Nephron (organoid): ENCODE measurements at regions not wholly inside any gene's neighbourhood (a gene's known extent, or its start where the extent isn't known, plus 50 kb on each side); places are given as distances from the start of the nearest gene placed in this dataset.
"Not testable (repeated sequence)": the region's sequence is repeated elsewhere in the genome, so short reads cannot be mapped to it uniquely, and the experiment has no call there.

Experiments
- H3K27ac Mint-ChIP-seq, 3 experiments: 2 replicates each; pipeline ENCODE4 v1.8.0; 2020; ENCODE audit warnings: mixed read lengths in 3 of 3, mild to moderate bottlenecking in 2 of 3, moderate library complexity in 1 of 3
- H3K27me3 Mint-ChIP-seq: 2 replicates; pipeline ENCODE4 v1.8.0; 2021; ENCODE audit warnings: low read depth, mild to moderate bottlenecking, moderate library complexity, mixed read lengths
- H3K36me3 Mint-ChIP-seq: 2 replicates; pipeline ENCODE4 v1.8.0; 2020; ENCODE audit warnings: low read depth, mixed read lengths
- H3K4me1 Mint-ChIP-seq: 2 replicates; pipeline ENCODE4 v1.8.0; 2020; ENCODE audit warnings: mixed read lengths
- H3K4me3 Mint-ChIP-seq, 3 experiments: 2 replicates each; pipeline ENCODE4 v1.8.0; 2020; ENCODE audit warnings: mild to moderate bottlenecking in 3 of 3, mixed read lengths in 3 of 3, moderate library complexity in 2 of 3
- H3K9me3 Mint-ChIP-seq: 2 replicates; pipeline ENCODE4 v1.8.0; 2020; ENCODE audit warnings: mixed read lengths
- TF ChIP-seq, protein P1 (sequence below), 3 experiments: fragments of 200-600 bp; sonication (generic); IDR thresholded peaks; one replicate each; pipeline ENCODE4 v1.5.0; 2021; ENCODE audit warnings: antibody characterized with exemption in 3 of 3; ENCODE audit not compliant: unreplicated experiment in 3 of 3

DNA sequence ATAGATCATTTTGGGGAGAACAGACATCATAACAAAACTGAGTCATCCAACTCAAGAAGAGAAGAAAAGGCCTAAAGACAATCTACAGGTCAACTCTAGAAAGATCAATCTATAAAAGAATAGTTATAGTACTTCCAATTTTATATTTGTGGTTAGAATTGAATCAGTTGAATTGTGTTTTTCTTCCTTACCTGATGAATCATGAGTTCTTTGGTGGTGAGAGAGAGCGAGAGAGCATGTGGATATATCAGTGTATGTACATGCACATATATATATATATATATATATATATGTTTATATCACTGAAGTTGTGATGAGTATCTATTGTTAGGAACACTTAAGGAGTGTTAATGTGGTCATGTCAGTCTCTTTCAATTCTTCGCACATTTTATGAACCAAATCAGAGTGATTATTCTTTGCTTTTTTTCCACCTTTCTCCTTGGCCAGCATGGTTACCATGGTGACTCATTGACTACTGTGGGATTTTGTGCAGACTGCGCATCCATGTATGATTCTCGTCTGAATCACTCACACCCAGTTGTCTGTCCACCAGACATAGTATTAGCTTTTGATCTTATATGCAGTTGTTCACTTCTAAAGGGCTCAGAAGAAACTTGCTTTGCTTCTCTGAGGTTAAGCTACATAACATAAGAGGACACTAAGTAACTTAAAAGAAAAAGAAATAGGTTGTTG lies 90.4 kb upstream of the RAB40AL start:
- no peak overlapping the region for H3K27ac Mint-ChIP-seq
- TF ChIP-seq, protein P1, sequence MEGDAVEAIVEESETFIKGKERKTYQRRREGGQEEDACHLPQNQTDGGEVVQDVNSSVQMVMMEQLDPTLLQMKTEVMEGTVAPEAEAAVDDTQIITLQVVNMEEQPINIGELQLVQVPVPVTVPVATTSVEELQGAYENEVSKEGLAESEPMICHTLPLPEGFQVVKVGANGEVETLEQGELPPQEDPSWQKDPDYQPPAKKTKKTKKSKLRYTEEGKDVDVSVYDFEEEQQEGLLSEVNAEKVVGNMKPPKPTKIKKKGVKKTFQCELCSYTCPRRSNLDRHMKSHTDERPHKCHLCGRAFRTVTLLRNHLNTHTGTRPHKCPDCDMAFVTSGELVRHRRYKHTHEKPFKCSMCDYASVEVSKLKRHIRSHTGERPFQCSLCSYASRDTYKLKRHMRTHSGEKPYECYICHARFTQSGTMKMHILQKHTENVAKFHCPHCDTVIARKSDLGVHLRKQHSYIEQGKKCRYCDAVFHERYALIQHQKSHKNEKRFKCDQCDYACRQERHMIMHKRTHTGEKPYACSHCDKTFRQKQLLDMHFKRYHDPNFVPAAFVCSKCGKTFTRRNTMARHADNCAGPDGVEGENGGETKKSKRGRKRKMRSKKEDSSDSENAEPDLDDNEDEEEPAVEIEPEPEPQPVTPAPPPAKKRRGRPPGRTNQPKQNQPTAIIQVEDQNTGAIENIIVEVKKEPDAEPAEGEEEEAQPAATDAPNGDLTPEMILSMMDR (IDR thresholded peaks at IDR 0.05; ENCODE audit: unreplicated experiment in 3 of 3) = no peak
- H3K4me1 Mint-ChIP-seq = no peaks in the 10 kb centered on the region
- H3K4me3 Mint-ChIP-seq = no peak overlapping the region
- no peaks in the 10 kb centered on the region for H3K9me3 Mint-ChIP-seq
- no peaks in the 10 kb centered on the region for H3K27me3 Mint-ChIP-seq
- peaks cover 20% of the 10 kb centered on the region for H3K36me3 Mint-ChIP-seq

DNA sequence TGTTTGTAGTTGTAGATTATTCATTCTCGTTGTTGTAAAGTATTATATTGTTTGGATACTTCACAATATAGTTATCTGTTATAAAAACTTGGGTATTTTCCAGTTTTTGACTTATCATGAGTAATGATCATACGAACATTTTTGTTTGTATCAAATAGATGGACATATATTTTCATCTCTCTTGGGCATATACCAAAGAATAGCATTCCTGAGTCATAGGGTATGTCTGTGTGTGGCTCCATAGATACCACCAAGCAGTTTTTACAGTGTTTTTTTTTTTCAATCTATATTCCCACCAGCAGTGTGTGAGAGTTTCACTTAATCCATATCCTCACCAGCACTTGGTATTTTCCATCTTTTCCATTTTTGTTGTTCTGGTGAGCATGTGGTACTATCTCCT lies 89.7 kb upstream of the RAB40AL start:
- TF ChIP-seq, protein P1 (IDR thresholded peaks at IDR 0.05; ENCODE audit: unreplicated experiment in 3 of 3) = no peak
- H3K4me1 Mint-ChIP-seq = no peaks in the 10 kb centered on the region
- no peak overlapping the region for H3K4me3 Mint-ChIP-seq
- no peaks in the 10 kb centered on the region for H3K9me3 Mint-ChIP-seq
- H3K27ac Mint-ChIP-seq = no peak overlapping the region
- H3K27me3 Mint-ChIP-seq = no peaks in the 10 kb centered on the region
- peaks cover 20% of the 10 kb centered on the region for H3K36me3 Mint-ChIP-seq

DNA sequence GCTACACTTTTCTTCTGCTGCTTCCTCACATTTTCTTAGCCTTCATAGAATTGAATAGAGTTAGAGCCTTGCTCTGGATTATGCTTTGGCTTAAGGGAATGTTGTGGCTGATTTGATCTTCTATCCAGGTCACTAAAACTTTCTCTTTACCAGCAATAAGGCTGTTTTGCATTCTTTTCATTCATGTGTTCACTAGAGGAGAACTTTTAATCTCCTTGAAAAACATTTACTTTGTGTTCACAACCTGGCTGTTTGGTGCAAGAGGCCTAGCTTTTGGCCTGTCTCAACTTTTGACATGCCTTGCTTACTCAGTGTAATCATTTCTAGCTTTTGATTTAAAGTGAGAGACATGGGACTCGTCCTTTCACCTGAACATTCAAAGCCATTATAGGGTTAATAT lies 87.7 kb upstream of the RAB40AL start:
- peak overlapping the region in 2 of 3 experiments; percentile 41 to 77 for H3K27ac Mint-ChIP-seq
- H3K36me3 Mint-ChIP-seq = peaks cover 29% of the 10 kb centered on the region
- peaks cover 2% of the 10 kb centered on the region for H3K9me3 Mint-ChIP-seq
- TF ChIP-seq, protein P1 (IDR thresholded peaks at IDR 0.05; ENCODE audit: unreplicated experiment in 3 of 3) = no peak
- no peaks in the 10 kb centered on the region for H3K27me3 Mint-ChIP-seq
- H3K4me3 Mint-ChIP-seq = no peak overlapping the region
- H3K4me1 Mint-ChIP-seq = no peaks in the 10 kb centered on the region

DNA sequence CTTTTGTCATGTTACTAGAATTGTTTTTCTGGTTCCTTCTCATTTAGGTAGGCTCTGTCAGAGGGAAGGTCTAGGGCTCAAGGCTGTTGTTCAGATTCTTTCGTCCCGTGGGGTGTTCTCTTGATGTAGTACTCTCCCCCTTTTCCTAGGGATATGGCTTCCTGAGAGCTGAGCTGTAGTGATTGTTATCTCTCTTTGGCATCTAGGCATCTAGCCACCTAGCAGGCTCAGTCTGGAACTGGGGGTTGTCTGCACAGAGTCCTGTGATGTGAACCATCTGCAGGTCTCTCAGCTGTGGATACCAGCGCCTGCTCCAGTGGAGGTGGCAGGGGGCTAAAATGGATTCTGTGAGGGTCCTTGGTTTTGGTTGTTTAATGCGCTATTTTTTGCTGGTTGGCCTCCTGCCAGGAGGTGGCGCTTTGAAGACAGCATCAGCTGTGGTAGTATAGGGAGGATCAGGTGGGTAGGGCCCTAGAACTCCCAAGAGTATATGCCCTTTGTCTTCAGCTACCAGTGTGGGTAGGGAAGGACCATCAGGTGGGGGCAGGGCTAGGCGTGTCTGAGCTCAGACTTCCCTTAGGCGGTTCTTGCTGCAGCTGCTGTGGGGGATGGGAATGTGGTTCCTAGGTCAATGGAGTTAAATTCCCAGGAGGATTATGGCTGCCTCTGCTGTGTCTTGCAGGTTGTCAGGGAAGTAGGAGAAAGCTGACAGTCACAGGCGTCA lies 78.1 kb upstream of the RAB40AL start:
- not testable (repeated sequence) for H3K27me3 Mint-ChIP-seq, H3K4me1 Mint-ChIP-seq, H3K27ac Mint-ChIP-seq, H3K4me3 Mint-ChIP-seq
- H3K36me3 Mint-ChIP-seq = peaks cover 48% of the 10 kb centered on the region
- H3K9me3 Mint-ChIP-seq = peaks cover 22% of the 10 kb centered on the region

DNA sequence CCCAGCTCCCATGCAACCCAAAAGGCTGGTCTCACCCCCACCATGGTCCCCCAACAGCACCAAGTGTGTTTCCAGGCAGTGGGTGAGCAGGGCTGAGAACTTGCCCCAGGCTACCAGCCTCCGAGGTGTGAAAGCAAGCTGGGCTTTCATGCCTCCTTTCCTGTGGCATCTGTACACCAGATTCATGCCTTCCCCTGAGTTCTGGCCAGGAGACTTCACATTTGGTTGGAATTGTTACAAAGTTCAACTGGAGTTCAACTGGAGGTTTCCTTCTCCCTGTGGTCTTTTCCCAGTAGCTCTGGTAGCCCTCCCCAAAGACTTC lies 77.6 kb upstream of the RAB40AL start:
- H3K4me3 Mint-ChIP-seq = no peak overlapping the region
- TF ChIP-seq, protein P1 (IDR thresholded peaks at IDR 0.05; ENCODE audit: unreplicated experiment in 3 of 3) = no peak
- H3K4me1 Mint-ChIP-seq = no peaks in the 10 kb centered on the region
- H3K27ac Mint-ChIP-seq = no peak overlapping the region
- H3K36me3 Mint-ChIP-seq = peaks cover 45% of the 10 kb centered on the region
- H3K9me3 Mint-ChIP-seq = peaks cover 22% of the 10 kb centered on the region
- H3K27me3 Mint-ChIP-seq = no peaks in the 10 kb centered on the region

DNA sequence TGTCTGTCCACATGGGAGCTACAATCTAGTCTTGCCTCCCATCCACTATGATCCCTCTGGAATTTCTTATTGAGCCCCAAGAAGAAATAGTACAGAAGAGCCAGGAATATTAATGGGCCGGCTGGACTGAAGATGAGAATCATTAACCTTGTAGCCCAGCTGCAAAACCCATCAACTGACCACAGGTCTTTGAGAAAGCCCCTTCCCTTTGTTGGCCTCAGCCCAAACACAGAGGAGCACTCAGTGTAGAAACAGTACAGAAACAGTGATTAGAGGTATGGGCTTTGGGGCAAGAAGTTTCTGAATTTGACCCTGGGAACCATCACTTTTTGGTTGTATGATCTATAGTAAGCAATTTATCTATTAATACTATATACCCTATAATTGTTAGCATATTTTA lies 76.8 kb upstream of the RAB40AL start:
- Mint-ChIP-seq H3K36me3 (peaks cover 41% of the 10 kb centered on the region), H3K27ac (no peak overlapping the region)

More for the DNA sequence above, 76.8 kb upstream of the RAB40AL start:
- H3K4me1 Mint-ChIP-seq = no peaks in the 10 kb centered on the region
- H3K4me3 Mint-ChIP-seq = no peak overlapping the region
- H3K27me3 Mint-ChIP-seq = no peaks in the 10 kb centered on the region
- TF ChIP-seq, protein P1 (IDR thresholded peaks at IDR 0.05; ENCODE audit: unreplicated experiment in 3 of 3) = no peak
- peaks cover 22% of the 10 kb centered on the region for H3K9me3 Mint-ChIP-seq
